ENCODE measurements at regions not wholly inside any gene's neighbourhood (a gene's known extent, or its start where the extent isn't known, plus 50 kb on each side); places are given as distances from the start of the nearest gene placed in this dataset.

DNA sequence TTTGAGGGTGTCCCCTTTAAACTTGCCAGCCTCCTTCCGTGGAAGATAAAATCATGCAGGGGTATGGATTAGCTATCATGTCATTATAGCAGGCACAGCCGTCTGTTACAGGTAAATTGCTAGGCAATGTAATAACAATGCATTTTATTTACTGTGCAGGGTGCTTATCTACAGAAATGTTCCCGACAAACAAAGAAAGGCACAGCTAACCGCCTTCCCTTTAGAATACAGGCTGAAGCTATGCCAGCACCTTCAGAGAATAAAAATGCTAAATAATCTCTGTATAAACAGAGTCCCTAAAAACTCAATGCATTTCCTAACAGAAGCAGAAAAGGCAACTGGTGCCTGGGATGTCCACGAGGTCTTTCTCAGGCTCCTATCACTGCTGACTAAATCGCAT lies 239.2 kb downstream of the SPTSSA start:
- Histone ChIP-seq H3K4me2 (ENCODE audit: low read length) (no peak overlapping the region), H4K20me1 (ENCODE audit: control insufficient read depth, insufficient read depth, low read depth, low read length) (no peaks in the 10 kb centered on the region), H3K4me1 (ENCODE audit: control insufficient read depth, low read length) (no peaks in the 10 kb centered on the region), H3K79me2 (ENCODE audit: control insufficient read depth, low read length) (no peaks in the 10 kb centered on the region), H3K9me2 (replicated peaks; ENCODE audit: control insufficient read depth, low read length) (no peaks in the 10 kb centered on the region), H3K36me3 (ENCODE audit: control insufficient read depth, low read length) (no peaks in the 10 kb centered on the region), H3F3A (ENCODE audit: control insufficient read depth, insufficient read depth) (no peaks in the 10 kb centered on the region), H3K9me3 (ENCODE audit: control insufficient read depth, insufficient read depth, low read length) (no peaks in the 10 kb centered on the region), H3K27me3 (ENCODE audit: control insufficient read depth, low read length) (no peaks in the 10 kb centered on the region; the same call in 1 of the 2 replicates), H3K4me3 (ENCODE audit: low read length) (no peak overlapping the region), H3K27ac (ENCODE audit: low read depth, low read length) (no peak overlapping the region)
- TF ChIP-seq, protein P1, sequence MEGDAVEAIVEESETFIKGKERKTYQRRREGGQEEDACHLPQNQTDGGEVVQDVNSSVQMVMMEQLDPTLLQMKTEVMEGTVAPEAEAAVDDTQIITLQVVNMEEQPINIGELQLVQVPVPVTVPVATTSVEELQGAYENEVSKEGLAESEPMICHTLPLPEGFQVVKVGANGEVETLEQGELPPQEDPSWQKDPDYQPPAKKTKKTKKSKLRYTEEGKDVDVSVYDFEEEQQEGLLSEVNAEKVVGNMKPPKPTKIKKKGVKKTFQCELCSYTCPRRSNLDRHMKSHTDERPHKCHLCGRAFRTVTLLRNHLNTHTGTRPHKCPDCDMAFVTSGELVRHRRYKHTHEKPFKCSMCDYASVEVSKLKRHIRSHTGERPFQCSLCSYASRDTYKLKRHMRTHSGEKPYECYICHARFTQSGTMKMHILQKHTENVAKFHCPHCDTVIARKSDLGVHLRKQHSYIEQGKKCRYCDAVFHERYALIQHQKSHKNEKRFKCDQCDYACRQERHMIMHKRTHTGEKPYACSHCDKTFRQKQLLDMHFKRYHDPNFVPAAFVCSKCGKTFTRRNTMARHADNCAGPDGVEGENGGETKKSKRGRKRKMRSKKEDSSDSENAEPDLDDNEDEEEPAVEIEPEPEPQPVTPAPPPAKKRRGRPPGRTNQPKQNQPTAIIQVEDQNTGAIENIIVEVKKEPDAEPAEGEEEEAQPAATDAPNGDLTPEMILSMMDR (IDR thresholded peaks at IDR 0.05; ENCODE audit: low read depth, low read length, poor library complexity, severe bottlenecking), result no peak
- TF ChIP-seq EZH2phosphoT487 (IDR thresholded peaks at IDR 0.05; ENCODE audit: borderline replicate concordance, low read length), result no peak

DNA sequence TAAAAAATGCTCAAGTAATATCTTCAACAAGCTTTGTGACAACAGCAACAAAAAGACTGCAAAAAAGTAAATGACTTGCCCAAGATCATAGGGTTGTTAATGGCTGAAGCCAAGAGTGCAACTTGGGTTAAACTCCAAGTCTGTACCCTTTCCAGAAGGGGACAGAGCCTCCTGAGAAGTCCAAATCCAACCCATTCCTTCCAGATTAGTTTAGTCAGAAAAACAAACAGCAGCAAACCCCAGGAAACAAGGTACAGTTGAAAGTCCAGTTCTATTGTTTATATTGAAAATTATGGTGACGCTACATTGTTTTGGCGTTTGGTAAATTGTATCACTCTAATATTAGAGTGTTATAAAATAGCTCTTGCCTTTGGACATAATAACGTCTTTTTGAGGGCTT lies 239.9 kb downstream of the SPTSSA start:
- TF ChIP-seq, protein P1 (IDR thresholded peaks at IDR 0.05; ENCODE audit: low read depth, low read length, poor library complexity, severe bottlenecking), result no peak
- no peak for TF ChIP-seq EZH2phosphoT487 (IDR thresholded peaks at IDR 0.05; ENCODE audit: borderline replicate concordance, low read length)
- H3K4me1 ChIP-seq (ENCODE audit: control insufficient read depth, low read length), result no peaks in the 10 kb centered on the region

DNA sequence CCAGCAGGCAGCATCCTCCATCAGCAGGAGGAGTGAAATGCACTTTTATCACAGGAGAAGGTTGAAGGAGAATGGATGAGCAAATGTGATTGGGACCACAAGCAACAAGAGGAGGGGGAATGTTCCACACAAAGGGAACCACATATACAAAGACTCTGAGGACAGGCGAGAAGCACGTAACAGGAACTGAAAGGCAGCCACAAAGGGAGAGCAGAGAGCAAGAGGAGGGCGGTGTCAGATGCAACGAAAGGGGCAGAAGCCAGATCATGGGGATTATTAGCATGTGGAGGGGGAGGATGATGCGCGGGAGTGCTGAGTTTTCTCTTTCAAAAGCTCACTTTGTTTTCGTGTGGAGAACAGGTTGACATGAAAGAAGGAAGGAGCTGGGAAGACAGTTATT lies 241.1 kb downstream of the SPTSSA start:
- Histone ChIP-seq H3K27ac (ENCODE audit: low read depth, low read length) (no peak overlapping the region), H3K4me2 (ENCODE audit: low read length) (no peak overlapping the region)

More for the DNA sequence above, 239.9 kb downstream of the SPTSSA start:
- no peaks in the 10 kb centered on the region for H4K20me1 ChIP-seq (ENCODE audit: control insufficient read depth, insufficient read depth, low read depth, low read length)
- no peaks in the 10 kb centered on the region for H3F3A ChIP-seq (ENCODE audit: control insufficient read depth, insufficient read depth)
- H3K27ac ChIP-seq (ENCODE audit: low read depth, low read length), result no peak overlapping the region
- no peaks in the 10 kb centered on the region for H3K79me2 ChIP-seq (ENCODE audit: control insufficient read depth, low read length)
- no peaks in the 10 kb centered on the region for H3K9me3 ChIP-seq (ENCODE audit: control insufficient read depth, insufficient read depth, low read length)
- no peak overlapping the region for H3K4me3 ChIP-seq (ENCODE audit: low read length)
- no peaks in the 10 kb centered on the region for H3K27me3 ChIP-seq (ENCODE audit: control insufficient read depth, low read length)
- H3K4me2 ChIP-seq (ENCODE audit: low read length), result no peak overlapping the region
- H3K36me3 ChIP-seq (ENCODE audit: control insufficient read depth, low read length), result no peaks in the 10 kb centered on the region
- H3K9me2 ChIP-seq (replicated peaks; ENCODE audit: control insufficient read depth, low read length), result no peaks in the 10 kb centered on the region

More for the DNA sequence above, 241.1 kb downstream of the SPTSSA start:
- no peaks in the 10 kb centered on the region for H3K9me2 ChIP-seq (replicated peaks; ENCODE audit: control insufficient read depth, low read length)
- no peaks in the 10 kb centered on the region for H3K4me1 ChIP-seq (ENCODE audit: control insufficient read depth, low read length)
- no peak overlapping the region for H3K4me3 ChIP-seq (ENCODE audit: low read length)
- no peaks in the 10 kb centered on the region for H3K9me3 ChIP-seq (ENCODE audit: control insufficient read depth, insufficient read depth, low read length)
- H3K27me3 ChIP-seq (ENCODE audit: control insufficient read depth, low read length), result no peaks in the 10 kb centered on the region
- TF ChIP-seq, protein P1 (IDR thresholded peaks at IDR 0.05; ENCODE audit: low read depth, low read length, poor library complexity, severe bottlenecking), result no peak
- TF ChIP-seq EZH2phosphoT487 (IDR thresholded peaks at IDR 0.05; ENCODE audit: borderline replicate concordance, low read length), result no peak
- H3K79me2 ChIP-seq (ENCODE audit: control insufficient read depth, low read length), result no peaks in the 10 kb centered on the region
- no peaks in the 10 kb centered on the region for H3F3A ChIP-seq (ENCODE audit: control insufficient read depth, insufficient read depth)
- H3K36me3 ChIP-seq (ENCODE audit: control insufficient read depth, low read length), result no peaks in the 10 kb centered on the region
- H4K20me1 ChIP-seq (ENCODE audit: control insufficient read depth, insufficient read depth, low read depth, low read length), result no peaks in the 10 kb centered on the region
